AG20443 (cell line): ENCODE measurements at regions not wholly inside any gene's neighbourhood (a gene's known extent, or its start where the extent isn't known, plus 50 kb on each side); places are given as distances from the start of the nearest gene placed in this dataset.

Source experiments
- DNase-seq: peaks from one replicate; pipeline ENCODE4 v3.0.0; 2012; ENCODE audit warnings: low spot score, mixed read lengths

- DNase-seq: peak; percentile 92
These were observed 52.0 kb downstream of the RPP21 start for GRCh38 chr6:30396833-30397479.

GRCh38 chr6:30397697-30398096, 52.7 kb downstream of the RPP21 start:
- no peak for DNase-seq

GRCh38 chr6:30399390-30400058, 54.6 kb downstream of the RPP21 start:
- no peak for DNase-seq

- DNase-seq: no peak
These were observed 61.0 kb downstream of the RPP21 start for GRCh38 chr6:30405934-30406333.

- DNase-seq: no peak
These were observed 64.2 kb downstream of the RPP21 start for GRCh38 chr6:30409184-30409583.

GRCh38 chr6:30411515-30412207, 66.7 kb downstream of the RPP21 start:
- DNase-seq: no peak

GRCh38 chr6:30418448-30418847, 70.9 kb upstream of the HLA-E start:
- DNase-seq: no peak

- no peak for DNase-seq
These were observed 64.8 kb upstream of the HLA-E start for GRCh38 chr6:30424549-30424948.
